ENCODE measurements at regions not wholly inside any gene's neighbourhood (a gene's known extent, or its start where the extent isn't known, plus 50 kb on each side); places are given as distances from the start of the nearest gene placed in this dataset.

DNA sequence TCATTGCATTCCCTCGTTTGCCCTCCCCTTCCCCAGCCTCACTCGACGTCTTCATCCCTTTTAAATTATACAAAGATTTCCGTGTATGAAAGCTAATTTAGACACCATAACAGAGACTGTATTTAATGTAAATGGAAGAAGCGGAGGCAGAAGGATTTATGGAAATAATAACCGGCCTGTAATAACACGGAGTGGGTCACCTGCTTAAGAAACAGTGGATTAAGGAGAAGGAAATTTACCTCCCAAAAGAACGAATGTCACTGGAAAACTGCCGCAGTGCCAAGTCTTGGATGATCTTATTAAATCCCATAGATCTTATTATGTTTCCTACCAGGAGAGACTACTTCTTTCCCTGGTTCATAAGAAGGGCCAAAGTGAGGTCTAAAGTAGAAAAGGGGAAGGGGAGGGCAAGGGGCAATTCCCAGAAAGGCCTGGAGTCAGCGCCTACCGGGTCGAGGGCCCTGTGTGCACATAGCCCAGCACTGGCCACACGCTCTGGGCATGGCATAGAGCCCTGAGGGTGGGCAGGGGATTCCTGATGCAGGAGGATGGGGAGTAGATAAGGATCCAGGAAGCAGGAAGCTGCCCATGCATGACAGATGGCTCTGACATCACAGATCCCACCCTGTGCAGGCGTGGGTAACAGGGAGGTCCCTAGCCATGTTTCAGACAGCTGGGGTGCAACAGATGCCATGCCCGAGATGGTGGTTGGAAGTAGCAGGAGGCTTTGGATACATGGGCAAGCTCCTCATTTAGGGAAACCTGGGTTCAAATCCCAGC is 56.2 kb upstream of the RPL38 start:
- no peak for DNase-seq (ENCODE audit: low spot score)
- ChIA-PET POLR2A (ENCODE audit: low non-redundant PET) (no interaction called here), CTCF (no interaction called here)
- no peak overlapping the region for H3K27ac ChIP-seq
- TF ChIP-seq, protein P1, sequence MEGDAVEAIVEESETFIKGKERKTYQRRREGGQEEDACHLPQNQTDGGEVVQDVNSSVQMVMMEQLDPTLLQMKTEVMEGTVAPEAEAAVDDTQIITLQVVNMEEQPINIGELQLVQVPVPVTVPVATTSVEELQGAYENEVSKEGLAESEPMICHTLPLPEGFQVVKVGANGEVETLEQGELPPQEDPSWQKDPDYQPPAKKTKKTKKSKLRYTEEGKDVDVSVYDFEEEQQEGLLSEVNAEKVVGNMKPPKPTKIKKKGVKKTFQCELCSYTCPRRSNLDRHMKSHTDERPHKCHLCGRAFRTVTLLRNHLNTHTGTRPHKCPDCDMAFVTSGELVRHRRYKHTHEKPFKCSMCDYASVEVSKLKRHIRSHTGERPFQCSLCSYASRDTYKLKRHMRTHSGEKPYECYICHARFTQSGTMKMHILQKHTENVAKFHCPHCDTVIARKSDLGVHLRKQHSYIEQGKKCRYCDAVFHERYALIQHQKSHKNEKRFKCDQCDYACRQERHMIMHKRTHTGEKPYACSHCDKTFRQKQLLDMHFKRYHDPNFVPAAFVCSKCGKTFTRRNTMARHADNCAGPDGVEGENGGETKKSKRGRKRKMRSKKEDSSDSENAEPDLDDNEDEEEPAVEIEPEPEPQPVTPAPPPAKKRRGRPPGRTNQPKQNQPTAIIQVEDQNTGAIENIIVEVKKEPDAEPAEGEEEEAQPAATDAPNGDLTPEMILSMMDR (conservative IDR thresholded peaks at IDR 0.05; ENCODE audit: low read depth): no peak

DNA sequence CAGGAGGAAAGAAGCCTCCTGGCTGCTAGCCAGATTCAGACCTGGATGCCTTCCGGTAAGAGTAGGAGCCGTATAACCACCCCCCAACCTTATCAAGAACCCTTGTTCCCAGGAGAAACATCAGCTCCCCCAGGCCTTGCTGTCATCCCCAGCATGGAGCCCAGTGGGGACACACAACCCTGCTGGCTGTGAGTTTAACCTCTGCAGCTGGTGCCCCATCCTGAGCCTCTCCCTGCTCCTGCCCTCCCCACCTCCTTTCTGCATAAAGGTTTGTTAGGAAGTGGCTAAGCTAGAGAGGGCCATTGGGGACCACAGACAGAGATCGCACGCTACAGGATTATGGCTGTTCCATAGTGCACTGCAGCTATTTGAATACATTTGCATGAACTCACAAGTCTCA is 55.5 kb upstream of the RPL38 start:
- TF ChIP-seq, protein P1 (conservative IDR thresholded peaks at IDR 0.05; ENCODE audit: low read depth): no peak
- DNase-seq (ENCODE audit: low spot score): no peak
- POLR2A ChIA-PET (ENCODE audit: low non-redundant PET): no interaction called here
- CTCF ChIA-PET: interaction anchor here (0.6 kb wide), 1 partner anchor 52 kb away, joined by 3 read pairs; no protein-coding TSS in a partner anchor
- no peak overlapping the region for H3K27ac ChIP-seq

DNA sequence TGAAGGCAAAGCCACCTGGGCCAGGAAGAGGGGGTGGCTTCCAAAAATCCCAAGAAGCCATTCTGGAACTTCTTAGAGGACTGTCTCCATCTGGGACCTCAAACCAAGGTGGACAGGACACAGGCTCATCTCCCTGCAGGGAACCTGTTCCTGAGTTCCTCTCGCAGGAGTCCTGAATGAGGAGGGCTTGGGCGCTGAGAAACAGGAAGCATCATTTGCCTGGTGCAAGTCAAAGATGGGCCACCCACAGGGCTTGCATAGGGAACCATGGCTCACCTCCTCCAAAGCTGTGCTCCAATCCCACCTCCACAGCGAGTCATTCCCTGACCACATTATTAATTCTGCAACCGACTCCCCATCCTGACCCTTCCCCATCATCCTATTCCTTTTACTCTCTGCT is 55.0 kb upstream of the RPL38 start:
- ChIA-PET POLR2A (ENCODE audit: low non-redundant PET) (no interaction called here), CTCF (interaction anchor here (0.6 kb wide), 1 partner anchor 51 kb away, joined by 3 read pairs; no protein-coding TSS in a partner anchor)
- no peak overlapping the region for H3K27ac ChIP-seq
- DNase-seq (ENCODE audit: low spot score): no peak
- TF ChIP-seq, protein P1 (conservative IDR thresholded peaks at IDR 0.05; ENCODE audit: low read depth): no peak

DNA sequence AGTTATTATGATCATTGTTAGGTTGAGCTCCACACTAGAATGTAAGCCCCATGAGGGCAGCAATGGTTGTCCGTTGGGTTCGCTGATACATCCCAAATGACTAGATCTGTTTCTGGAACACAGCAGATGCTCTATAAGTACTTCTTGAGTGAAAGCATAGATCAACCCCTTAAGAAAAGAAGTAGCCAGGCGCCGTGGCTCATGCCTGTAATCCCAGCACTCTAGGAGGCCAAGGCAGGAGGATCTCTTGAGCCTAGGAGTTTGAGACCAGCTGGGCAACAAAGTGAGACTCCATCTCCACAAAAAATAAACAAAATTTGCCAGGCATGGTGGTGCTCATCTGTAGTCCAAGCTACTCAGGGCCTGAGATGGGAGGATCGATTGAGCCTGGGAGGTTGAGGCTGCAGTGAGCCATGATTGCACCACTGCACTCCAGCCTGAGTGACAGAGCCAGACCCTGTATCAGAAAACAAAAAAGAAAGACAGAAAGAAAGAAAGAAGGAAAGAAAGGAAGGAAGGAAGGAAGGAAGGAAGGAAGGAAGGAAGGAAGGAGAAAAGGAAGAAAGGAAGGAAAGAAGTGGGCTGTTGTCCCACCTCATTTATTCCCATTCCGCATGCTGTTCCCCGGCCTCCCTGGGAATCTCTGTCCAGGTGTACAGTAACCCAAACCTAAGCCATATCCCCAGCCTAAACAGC is 54.4 kb upstream of the RPL38 start:
- CTCF ChIA-PET: no interaction called here

DNA sequence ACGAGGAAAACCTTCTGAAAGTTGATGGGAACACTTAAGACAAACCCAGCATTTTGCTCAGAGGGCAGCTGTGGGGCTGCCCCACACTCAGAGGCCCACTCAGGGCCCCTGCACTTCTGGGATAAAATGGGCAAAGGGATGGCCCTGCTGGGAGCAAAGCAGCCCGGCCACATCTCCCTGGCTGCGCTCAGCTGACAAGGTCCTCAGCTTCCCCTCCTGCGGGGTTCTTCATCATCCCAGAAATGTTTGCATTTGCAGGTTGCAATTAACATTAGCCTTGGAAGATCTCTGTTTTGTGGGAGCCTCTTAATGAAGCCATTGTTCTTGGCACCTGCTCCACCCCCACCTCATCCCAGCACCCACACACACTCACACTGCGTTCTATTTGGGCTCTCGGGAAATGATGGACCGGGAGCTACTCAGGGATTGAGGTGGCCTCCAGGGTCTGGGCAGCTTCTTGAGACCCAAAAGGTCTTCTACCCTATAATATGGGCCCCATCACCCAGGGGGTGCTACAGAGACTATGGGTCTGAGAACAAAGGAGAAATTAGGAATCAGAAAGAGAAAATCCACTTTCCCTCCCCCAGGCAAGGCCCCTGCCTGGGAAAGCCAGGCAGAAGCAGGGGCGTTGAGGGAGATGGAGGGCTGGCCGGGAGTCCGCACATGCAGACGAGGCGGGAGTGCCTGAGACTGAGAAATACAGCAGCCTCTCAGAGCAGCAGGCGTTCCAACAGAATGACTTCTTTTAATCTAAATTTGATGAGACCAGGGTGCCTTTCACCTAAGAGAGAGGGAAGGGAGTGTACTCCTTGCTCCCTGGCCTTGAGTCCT is 53.7 kb upstream of the RPL38 start:
- no peak overlapping the region for H3K27ac ChIP-seq
- ChIA-PET POLR2A (ENCODE audit: low non-redundant PET) (no interaction called here), CTCF (interaction anchor here (0.6 kb wide), 2 partner anchors 441 to 918 kb away, joined by 3 to 5 read pairs; a partner anchor contains a TSS)
- no peak for DNase-seq (ENCODE audit: low spot score)
- TF ChIP-seq, protein P1 (conservative IDR thresholded peaks at IDR 0.05; ENCODE audit: low read depth): no peak

More for the DNA sequence above, 54.4 kb upstream of the RPL38 start:
- TF ChIP-seq, protein P1 (conservative IDR thresholded peaks at IDR 0.05; ENCODE audit: low read depth): no peak
- POLR2A ChIA-PET (ENCODE audit: low non-redundant PET): no interaction called here
- no peak overlapping the region for H3K27ac ChIP-seq
- DNase-seq (ENCODE audit: low spot score): no peak

DNA sequence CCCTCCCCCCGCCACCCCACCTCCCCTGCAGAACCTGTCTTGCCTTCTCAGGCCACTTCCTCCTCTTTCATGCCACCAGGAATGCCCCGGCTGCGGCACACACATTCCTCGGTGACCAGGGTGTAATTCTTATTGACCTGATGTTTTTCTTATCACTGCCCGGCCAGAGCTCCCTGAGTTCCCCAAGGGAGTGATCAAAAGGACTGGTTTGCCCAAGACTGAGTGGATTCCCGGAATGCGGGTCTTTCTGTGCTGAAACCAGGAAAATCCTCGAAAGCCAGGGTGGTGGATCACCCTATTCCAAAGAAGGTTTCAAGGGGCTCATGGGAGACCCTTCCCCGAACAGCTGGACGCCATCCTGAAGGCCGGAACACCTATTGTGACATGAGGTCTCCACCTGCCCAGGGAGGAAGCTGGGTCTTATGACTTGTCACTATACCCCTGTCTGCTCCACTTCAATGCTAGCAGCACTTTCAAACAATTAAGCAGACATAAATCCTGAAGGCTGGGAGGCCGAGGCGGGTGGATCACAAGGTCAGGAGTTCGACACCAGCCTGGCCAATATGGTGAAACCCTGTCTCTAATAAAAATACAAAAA is 53.0 kb upstream of the RPL38 start:
- TF ChIP-seq, protein P1 (conservative IDR thresholded peaks at IDR 0.05; ENCODE audit: low read depth): no peak
- DNase-seq (ENCODE audit: low spot score): no peak
- H3K27ac ChIP-seq: no peak overlapping the region
- ChIA-PET POLR2A (ENCODE audit: low non-redundant PET) (no interaction called here), CTCF (interaction anchor here (0.6 kb wide), 2 partner anchors 442 to 918 kb away, joined by 3 to 5 read pairs; a partner anchor contains a TSS)
